VCaP (cell line): ENCODE measurements at regions not wholly inside any gene's neighbourhood (a gene's known extent, or its start where the extent isn't known, plus 50 kb on each side); places are given as distances from the start of the nearest gene placed in this dataset.
A peak's percentile ranks its signal among the peaks of the same experiment; 100 is the strongest.

Experiments used
- H3K27ac ChIP-seq: fragments of 450-650 bp; 2 replicates; pipeline ENCODE4 v1.5.1; 2017
- CTCF ChIP-seq: fragments of 450-650 bp; conservative IDR thresholded peaks from 2 replicates; pipeline ENCODE4 v1.5.1; 2017; ENCODE audit warnings: mild to moderate bottlenecking, moderate library complexity

GRCh38 chrX:8232406-8232805 is 61.3 kb upstream of the VCX2 start:
- TF ChIP-seq CTCF = no peak
- no peak overlapping the region for H3K27ac ChIP-seq

GRCh38 chrX:8233091-8233490 is 62.0 kb upstream of the VCX2 start:
- no peak for TF ChIP-seq CTCF
- no peak overlapping the region for H3K27ac ChIP-seq

GRCh38 chrX:8235026-8235425 is 64.0 kb upstream of the VCX2 start:
- H3K27ac ChIP-seq = no peak overlapping the region
- TF ChIP-seq CTCF = no peak

- TF ChIP-seq CTCF = peak; percentile 35; the same call in 1 of the 2 replicates
- H3K27ac ChIP-seq = no peak overlapping the region
These were observed 66.7 kb upstream of the VCX2 start for GRCh38 chrX:8237718-8238117.

- H3K27ac ChIP-seq = no peak overlapping the region
- no peak for TF ChIP-seq CTCF
These were observed 71.5 kb upstream of the VCX2 start for GRCh38 chrX:8242431-8243020.

GRCh38 chrX:8244301-8244700 is 73.2 kb upstream of the VCX2 start:
- TF ChIP-seq CTCF = no peak

GRCh38 chrX:8245411-8245810 is 74.3 kb upstream of the VCX2 start:
- no peak overlapping the region for H3K27ac ChIP-seq
- TF ChIP-seq CTCF = no peak

More at GRCh38 chrX:8244301-8244700, 73.2 kb upstream of the VCX2 start:
- H3K27ac ChIP-seq = no peak overlapping the region
